Heart right ventricle (tissue), 16 donors: ENCODE measurements at regions not wholly inside any gene's neighbourhood (a gene's known extent, or its start where the extent isn't known, plus 50 kb on each side); places are given as distances from the start of the nearest gene placed in this dataset.

Source experiments
- ATAC-seq, 8 donors: fragments of 200-7000 bp; cut with Tn5 transposase; one replicate each; pipeline ENCODE4 v1.9.1; 2020; ENCODE audit warnings: mild to moderate bottlenecking in 8 of 8, moderate library complexity in 8 of 8, moderate number of reproducible peaks in 1 of 8
- DNase-seq, 2 donors: peaks; one replicate each; pipeline ENCODE4 v3.0.0-alpha.2; 2020
- H3K27ac ChIP-seq, 10 donors: fragments of 200-600 bp; sonication (generic) in 2 of 10; one replicate each; pipeline versions ENCODE4 v1.5.0 to v1.8.0; 2020 to 2022; ENCODE audit warnings: mild to moderate bottlenecking in 3 of 10
- H3K27me3 ChIP-seq, 7 donors: fragments of 200-600 bp; one replicate each; pipeline ENCODE4 v1.8.0; 2021 to 2022; ENCODE audit warnings: mild to moderate bottlenecking in 2 of 7
- H3K36me3 ChIP-seq, 9 donors: fragments of 200-600 bp; sonication (generic) in 1 of 9; one replicate each; pipeline versions ENCODE4 v1.5.0 to v1.8.0; 2020 to 2022; ENCODE audit warnings: mild to moderate bottlenecking in 2 of 9
- H3K4me1 ChIP-seq, 9 donors: fragments of 200-600 bp; sonication (generic) in 1 of 9; one replicate each; pipeline versions ENCODE4 v1.5.0 to v1.8.0; 2020 to 2022; ENCODE audit warnings: mild to moderate bottlenecking in 4 of 9
- H3K4me3 ChIP-seq, 10 donors: fragments of 200-600 bp; sonication (generic) in 2 of 10; one replicate each; pipeline versions ENCODE4 v1.5.0 to v1.8.0; 2020 to 2022; ENCODE audit warnings: mild to moderate bottlenecking in 7 of 10, moderate library complexity in 2 of 10
- H3K9me3 ChIP-seq, 11 donors: fragments of 200-600 bp in 10 of 11; sonication (generic) in 2 of 11; one replicate each; pipeline versions ENCODE4 v1.5.0 to v1.8.0; 2013 to 2022; ENCODE audit warnings: mild to moderate bottlenecking in 2 of 11, control low read depth in 1 of 11, moderate library complexity in 1 of 11
- CTCF ChIP-seq, 9 donors: fragments of 200-600 bp; sonication (generic) in 2 of 9; IDR thresholded peaks; one replicate each; pipeline versions ENCODE4 v1.5.0 to v1.8.0; 2021 to 2022; ENCODE audit warnings: antibody characterized with exemption in 9 of 9, mild to moderate bottlenecking in 5 of 9, moderate library complexity in 1 of 9
- WGBS, 2 donors: extraction: QIAGEN DNeasy Blood & Tissue Kit; methylation state at CpG; one replicate each; pipeline ENCODE4 v1.1.7; 2013; ENCODE audit warnings: inconsistent platforms in 1 of 2; 5-methylcytosine and 5-hydroxymethylcytosine counted together
- intact Hi-C, 10 donors: fragments of 100-400 bp; cut with DNase I; formaldehyde crosslinking; loops; one replicate each; pipeline versions ENCODE4 v1.11.1 to v1.14.2; 2022
- donor health status: Arrhythmogenic right ventricular cardiomyopathy.
- donor health status: ischemic (EF 13 %, LVEDD 7.1; RV severe dilation, severe dysfunction).
- donor health status: healthy with polysubstance abuse.
- donor health status: DM: no; HTN: yes; CAD: no.
- donor health status: DM: no; HTN: no; CAD: no.
- donor health status: ischemic (EF 25% LVEDD 6.9; RV normal size, moderate dysfunction).
- donor health status: ischemic (EF 25% LVEDD 5.7; RV mildly dilated, moderate dysfunction).
- donor health status: healthy.
- donor health status: DM: yes; HTN: yes; CAD: no.
- donor health status: Ischemic cardiomyopathy.
- donor health status: ischemic (EF 35%, LVEDD 5.7; RV mildly dilated, moderate dysfunction).
- donor health status: nonischemic (EF 11% LVEDD 7.7; RV severe dilation, severe dysfunction).
- donor health status: DM: yes; HTN: yes; CAD: no.
- donor health status: PGD.
- donor health status: ischemic (EF 29% LVEDD 5.4; RV normal size, mild dysfunction).
- donor health status: nonischemic (EF 23%, LVEDD 6.1; RV moderate dilation, normal function).

- no peak for TF ChIP-seq CTCF (IDR thresholded peaks at IDR 0.05)
- H3K27ac ChIP-seq = no peak overlapping the region
- WGBS, 2 donors = 89 to 90% methylated on average over 2 of the region's 2 CpGs
- H3K4me1 ChIP-seq = no peaks in the 10 kb centered on the region
- DNase-seq (no peak), ATAC-seq (no peak)
- no peak overlapping the region for H3K4me3 ChIP-seq
- peaks cover 0 to 5% (median 0%) of the 10 kb centered on the region in 7 donors for H3K27me3 ChIP-seq
- no peaks in the 10 kb centered on the region for H3K36me3 ChIP-seq
- H3K9me3 ChIP-seq = no peaks in the 10 kb centered on the region
- intact Hi-C loops = no loop called here
Observed at GRCh38 chr16:79294568-79294967, 306.0 kb downstream of the MAF start.

- no peak for DNase-seq
- H3K36me3 ChIP-seq = no peaks in the 10 kb centered on the region
- TF ChIP-seq CTCF (IDR thresholded peaks at IDR 0.05) = no peak
- no peaks in the 10 kb centered on the region for H3K4me1 ChIP-seq
- no peak overlapping the region for H3K27ac ChIP-seq
- no peaks in the 10 kb centered on the region for H3K9me3 ChIP-seq
- 78 to 79% methylated on average over 4 of the region's 4 CpGs for WGBS, 2 donors
- intact Hi-C loops = no loop called here
- peaks cover 0 to 5% (median 0%) of the 10 kb centered on the region in 7 donors for H3K27me3 ChIP-seq
- no peak overlapping the region for H3K4me3 ChIP-seq
- no peak for ATAC-seq
Observed at GRCh38 chr16:79293836-79294460, 306.6 kb downstream of the MAF start.

- intact Hi-C loops = no loop called here
- DNase-seq = no peak
- peaks cover 0 to 5% (median 0%) of the 10 kb centered on the region in 7 donors for H3K27me3 ChIP-seq
- WGBS, 2 donors = 77 to 84% methylated on average over 4 of the region's 4 CpGs
- no peak for TF ChIP-seq CTCF (IDR thresholded peaks at IDR 0.05)
- peaks cover 0 to 33% (median 12%) of the 10 kb centered on the region in 9 donors for H3K4me1 ChIP-seq
- H3K36me3 ChIP-seq = no peaks in the 10 kb centered on the region
- H3K9me3 ChIP-seq = peaks cover 0 to 5% (median 0%) of the 10 kb centered on the region in 11 donors
- H3K4me3 ChIP-seq = no peak overlapping the region
- ATAC-seq = no peak
- H3K27ac ChIP-seq = no peak overlapping the region
Observed at GRCh38 chr16:79288066-79288465, 312.5 kb downstream of the MAF start.

GRCh38 chr16:79287424-79287917, 313.1 kb downstream of the MAF start:
- peak in 1 of 2 donors; percentile 25 for DNase-seq
- intact Hi-C loops = no loop called here
- H3K4me3 ChIP-seq = peak overlapping the region in 7 of 10 donors; percentile 9 to 48 (median 38)
- peak overlapping the region in 3 of 10 donors; percentile 23 to 39 (median 30) for H3K27ac ChIP-seq
- peak in 6 of 8 donors; percentile 8 to 41 (median 28) for ATAC-seq
- peaks cover 0 to 5% (median 0%) of the 10 kb centered on the region in 7 donors for H3K27me3 ChIP-seq
- peaks cover 0 to 5% (median 0%) of the 10 kb centered on the region in 11 donors for H3K9me3 ChIP-seq
- H3K4me1 ChIP-seq = peaks cover 0 to 33% (median 12%) of the 10 kb centered on the region in 9 donors
- no peak for TF ChIP-seq CTCF (IDR thresholded peaks at IDR 0.05)
- H3K36me3 ChIP-seq = no peaks in the 10 kb centered on the region
- WGBS, 2 donors = 24 to 40% methylated on average over 5 of the region's 5 CpGs
